ENCODE measurements at regions not wholly inside any gene's neighbourhood (a gene's known extent, or its start where the extent isn't known, plus 50 kb on each side); places are given as distances from the start of the nearest gene placed in this dataset.

DNA sequence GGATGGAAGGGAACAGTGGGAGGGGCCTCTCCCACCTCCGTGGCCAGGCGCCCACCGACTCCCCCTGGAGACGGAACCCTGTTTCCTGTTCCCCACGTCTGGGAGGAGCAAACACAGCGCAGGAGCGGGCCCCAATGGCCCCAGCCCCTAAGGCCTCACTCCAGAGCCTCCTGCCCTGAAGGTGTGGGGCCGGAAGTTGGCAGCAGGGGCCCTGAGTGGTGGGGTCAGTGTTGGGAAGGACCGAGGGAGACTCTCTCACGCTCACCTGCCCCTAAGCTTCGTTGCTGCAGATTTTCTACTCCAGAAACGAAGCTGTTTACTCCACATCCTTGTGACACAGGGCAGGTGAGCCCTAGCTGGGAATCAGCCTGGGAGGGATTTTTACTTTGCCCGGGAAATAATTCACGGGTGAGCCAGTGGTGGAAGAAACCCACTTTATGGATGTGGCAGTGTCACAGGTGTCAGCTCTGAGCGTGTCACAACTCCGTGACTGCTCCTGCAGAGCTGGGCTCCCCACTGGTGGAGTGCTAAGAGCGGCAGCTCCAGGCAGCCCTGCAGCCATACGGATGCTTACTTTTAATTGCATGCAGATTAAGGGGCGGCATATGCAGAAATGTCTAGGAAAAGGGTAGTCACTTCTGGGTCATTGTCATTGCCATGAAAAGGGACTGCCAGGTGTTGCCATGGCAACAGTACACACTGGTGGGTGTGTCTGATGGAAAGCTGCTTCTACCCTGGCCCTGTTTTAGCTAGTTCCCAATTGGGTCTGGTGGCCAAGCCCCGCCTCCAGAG, 77.5 kb upstream of the OLFM1 start:
- DNase-seq, result no peak

DNA sequence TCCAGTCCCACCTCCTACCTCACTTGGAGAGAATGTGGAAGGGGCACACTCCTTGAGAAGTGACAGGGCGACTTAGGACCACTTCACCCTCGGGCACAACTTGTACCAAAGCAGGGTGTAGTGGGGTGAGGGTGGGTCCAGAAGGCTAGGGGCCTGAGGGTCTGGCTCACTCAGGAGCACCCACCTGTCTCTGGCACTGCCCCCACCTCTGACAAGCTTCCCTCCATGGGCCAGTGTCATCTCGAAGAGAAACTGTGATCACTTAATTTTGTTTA, 76.9 kb upstream of the OLFM1 start:
- DNase-seq, result no peak

DNA sequence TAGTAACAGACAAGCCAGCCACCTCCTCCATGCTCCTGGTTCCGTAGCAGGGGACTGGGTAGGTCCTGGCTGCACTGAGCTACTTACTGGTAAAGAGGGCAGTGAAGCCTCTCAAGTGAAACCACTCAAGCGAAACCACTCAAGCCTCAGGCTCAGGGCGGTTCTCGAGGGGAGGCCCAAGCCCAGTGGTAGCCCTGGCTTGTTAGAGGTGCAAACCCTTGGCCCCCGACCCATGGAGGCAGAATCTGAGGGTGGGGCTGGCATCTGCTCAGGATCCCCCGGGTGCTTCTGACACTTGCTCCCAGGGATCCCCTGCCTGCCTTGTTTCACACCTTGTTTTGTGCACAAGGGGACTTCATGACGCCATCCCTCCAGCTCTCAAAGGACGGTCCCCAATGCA, 76.5 kb upstream of the OLFM1 start:
- no peak for DNase-seq

DNA sequence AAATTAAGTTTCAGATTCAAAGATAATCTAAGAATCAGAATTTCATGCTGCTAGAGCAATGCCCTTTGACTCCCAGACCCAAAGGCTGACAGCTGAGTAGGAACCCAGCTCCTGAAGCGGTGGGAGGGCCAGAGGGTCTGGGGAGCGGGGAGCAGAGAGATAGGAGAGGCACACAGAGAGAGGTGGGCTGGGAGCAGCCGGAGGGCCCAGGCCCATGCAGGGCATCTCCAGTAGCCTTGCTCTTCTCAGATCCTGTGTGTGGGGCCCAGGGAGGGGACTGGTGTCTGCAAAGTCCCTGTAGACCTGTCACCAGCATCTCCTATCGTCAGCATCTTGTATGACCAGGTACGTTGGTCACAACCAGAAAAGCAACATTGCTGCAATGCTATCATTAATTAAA, 75.3 kb upstream of the OLFM1 start:
- DNase-seq, result no peak

DNA sequence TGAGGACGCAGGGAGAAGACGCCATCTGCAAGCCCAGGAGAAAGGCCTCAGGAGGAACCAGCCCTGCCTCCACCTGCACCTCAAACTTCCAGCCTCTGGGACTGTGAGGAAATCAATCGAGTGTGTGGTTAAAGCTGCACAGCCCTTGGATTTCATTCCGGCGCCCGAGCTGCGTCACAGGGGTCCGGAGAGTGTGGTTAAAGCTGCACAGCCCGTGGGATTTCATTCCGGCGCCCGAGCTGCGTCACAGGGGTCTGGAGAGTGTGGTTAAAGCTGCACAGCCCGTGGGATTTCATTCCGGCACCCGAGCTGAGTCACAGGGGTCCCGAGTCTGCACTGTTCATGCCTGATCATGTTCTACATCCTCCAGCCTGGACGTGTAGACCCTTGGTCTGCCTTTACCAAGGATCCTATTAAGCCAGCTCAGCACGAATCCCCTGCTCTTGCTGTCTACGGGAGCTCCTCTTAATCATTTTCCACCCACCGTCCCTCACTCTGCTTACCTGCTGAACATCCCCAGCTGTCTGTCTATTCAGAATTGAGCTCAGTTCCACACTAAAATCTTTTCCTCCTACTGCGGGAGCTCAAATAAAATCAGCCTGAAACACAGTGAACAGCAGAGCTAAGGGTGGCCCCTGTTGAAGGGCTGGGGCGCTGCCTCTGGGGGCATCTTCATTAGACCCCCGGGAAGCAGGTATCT, 73.0 kb upstream of the OLFM1 start:
- no peak for DNase-seq

DNA sequence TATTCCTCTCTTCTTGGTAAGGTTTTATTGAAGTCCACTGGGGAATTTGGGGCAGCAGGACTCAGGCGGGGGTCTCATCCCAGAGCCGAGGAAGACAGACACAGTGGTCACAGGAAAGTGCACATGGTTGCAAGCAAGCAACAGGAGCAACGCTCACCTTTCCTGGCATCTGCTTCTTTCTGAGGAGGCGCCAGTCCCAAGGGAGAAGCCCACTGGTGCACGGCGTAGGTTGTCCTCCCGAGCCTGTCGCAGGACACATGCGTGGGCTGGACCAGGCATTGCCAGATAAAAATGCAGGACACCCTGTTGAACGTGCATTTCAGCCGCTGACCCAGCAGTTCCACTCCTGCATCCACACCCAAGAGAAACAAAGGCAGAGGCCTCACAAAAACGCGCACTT, 72.4 kb upstream of the OLFM1 start:
- no peak for DNase-seq

DNA sequence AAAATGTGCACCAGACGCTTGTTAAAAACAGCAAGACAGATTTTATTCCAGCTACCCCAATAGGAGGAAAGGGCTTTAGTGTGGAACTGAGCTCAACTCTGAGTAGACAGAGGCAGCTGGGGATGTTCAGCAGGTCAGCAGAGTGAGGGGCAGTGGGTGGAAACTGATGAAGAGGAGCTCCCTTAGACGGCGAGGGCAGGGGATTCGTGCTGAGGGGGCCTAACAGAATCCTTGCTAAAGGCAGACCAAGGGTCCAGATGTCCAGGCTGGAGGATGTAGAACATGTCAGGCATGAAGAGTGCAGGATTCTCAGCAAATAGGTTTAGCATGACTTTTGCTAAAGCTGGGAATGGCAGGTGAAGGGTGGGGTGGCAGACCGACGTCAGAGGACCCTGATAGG, 71.9 kb upstream of the OLFM1 start:
- no peak for DNase-seq

DNA sequence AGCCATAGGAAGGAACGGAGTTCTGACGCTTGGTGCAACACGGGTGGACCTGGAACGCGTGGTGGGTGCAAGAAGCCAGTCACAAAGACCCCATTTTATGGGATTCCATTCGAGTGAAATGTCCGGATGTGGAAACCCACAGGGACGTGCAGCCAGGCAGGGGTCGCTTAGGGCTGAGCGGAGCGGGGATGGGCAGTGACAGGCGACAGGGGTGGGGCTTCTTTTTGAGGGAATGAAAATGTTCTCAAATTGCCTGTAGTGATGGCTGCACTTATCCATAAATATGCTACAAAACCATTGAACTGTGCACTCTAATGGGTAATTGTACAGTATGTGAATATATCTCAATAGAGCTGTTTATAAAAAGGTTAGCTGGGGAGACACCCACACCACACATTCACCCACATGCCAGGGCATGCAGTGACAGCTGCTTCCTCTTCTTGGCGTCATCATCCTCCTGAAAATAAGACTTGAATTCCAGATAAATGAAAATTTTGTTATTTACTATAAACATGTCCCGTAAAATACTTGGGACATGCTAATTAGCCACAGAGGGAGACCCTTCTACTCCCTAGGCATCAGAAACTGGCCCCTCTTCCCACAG, 71.3 kb upstream of the OLFM1 start:
- DNase-seq, result no peak

DNA sequence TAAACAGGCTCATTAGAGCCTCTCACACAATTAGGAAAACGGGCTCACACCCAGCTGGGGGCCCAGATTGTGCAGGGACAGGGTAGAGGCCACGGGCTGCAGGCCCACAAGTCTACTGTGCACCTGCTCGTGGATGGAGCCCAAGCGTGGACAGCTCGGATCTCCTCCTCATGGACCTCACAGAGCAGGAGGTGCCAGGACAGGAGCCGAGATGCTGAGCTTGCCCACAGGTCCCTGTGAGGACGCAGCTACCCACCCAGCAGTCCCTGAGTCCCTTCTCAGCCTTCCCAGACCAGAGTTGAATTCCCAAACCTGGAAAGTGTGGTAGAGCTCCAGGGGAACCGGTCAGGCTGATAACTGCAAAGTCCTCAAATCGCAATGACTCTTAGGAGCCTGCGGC, 70.6 kb upstream of the OLFM1 start:
- DNase-seq, result no peak

DNA sequence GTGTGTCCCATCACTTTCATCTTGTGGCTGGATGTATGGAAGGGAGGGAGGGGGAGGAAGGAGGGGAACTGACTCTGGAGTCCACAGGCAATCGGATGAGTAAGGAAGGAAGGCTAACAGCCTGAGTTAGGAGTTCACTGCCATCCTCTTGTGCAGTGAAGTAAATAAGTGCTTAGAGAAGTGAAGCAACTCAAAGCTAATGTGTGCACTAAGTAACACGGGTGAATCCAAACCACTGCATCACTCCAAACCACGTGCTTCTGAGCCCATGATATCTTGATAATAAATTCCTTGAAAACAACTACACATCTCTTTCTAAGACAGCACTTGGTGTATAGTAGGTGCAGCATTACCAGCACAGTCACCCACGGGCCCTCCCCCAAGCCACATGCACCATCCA, 69.6 kb upstream of the OLFM1 start:
- DNase-seq, result no peak

DNA sequence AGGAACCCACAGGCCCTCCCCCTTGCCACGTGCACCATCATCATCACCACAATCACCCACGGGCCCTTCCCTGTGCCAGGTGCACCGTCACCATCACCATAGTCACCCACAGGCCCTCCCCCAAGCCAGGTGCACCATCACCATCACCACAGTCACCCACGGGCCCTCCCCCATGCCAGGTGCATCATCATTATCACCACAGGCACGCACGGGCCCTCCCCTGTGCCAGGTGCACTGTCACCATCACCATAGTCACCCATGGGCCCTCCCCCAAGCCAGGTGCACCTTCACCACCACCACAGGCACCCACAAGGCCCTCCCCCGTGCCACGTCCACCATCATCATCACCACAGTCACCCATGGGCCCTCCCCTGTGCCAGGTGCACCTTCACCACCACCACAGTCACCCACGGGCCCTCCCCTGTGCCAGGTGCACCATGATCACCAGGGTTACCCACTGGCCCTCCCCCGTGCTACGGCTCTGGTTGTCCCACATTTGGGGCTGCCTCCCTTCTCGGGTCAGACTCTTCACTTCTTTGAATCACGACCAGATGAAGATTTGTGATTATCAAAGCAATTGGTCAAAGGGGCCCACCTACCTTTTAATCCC, 69.1 kb upstream of the OLFM1 start:
- peak in 1 of 5 experiments; percentile 27 for DNase-seq

DNA sequence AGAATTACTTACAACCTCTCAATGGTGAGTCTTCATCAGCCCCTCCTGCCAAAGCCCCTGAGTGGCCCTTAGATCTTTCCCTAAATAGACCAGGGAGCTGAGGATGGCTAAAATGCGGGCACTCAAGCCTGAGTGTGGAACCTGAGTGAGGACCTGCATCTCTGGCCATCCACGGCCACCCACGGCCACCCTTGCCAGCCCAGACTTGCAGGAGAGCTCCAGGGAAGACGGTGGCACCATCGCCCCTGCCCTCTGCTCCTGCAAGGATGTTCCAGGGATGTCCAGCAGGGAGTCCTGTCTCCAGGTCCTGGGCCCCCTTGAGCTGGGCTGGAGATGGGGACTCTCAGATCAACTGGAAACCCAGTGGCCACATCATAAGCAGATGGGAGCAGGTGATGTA, 68.2 kb upstream of the OLFM1 start:
- DNase-seq, result no peak

DNA sequence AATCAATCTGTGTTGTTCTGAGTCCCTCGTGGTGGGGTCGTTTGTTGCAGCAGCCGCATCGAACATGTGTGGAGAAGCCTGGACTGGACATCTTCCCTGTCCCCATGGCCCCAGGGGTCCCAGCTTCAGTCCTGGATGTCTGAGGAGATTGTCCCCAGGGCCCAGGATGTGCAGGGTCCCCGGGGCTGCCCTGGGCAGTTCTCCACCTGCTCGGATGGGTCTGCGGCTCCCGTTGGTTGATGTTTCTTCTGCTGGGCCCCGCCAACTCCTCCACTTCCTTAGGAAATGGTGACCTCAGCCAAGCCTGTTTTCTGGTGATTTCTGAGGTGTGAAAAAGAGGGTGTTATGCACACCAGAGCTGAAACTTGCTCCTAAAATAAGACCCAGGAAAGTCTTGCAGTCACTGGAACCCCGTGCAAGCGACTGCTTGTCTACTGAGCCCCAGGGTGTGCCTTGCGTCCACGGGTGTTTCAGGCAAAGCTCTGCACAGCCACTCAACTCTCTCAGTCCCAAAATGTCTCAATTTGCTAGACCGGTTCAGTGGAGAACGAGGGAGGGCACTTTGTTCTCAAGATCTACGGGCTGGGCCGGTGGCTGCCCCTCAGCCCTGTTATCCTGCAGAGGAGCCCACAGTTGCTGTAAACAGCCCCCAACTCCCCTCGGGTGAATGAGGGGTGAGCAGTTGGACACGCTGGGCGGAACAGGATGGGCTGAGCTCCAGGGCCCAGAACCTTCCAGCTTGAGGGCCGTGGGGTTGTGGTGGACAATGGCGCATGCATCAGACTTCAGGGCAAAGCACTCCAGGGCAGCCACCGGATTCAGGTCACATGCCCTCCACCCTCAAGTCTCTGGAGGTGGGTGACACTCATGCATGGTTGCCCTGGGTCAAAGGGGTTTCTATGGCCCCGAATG, 66.7 kb upstream of the OLFM1 start:
- DNase-seq, result no peak

DNA sequence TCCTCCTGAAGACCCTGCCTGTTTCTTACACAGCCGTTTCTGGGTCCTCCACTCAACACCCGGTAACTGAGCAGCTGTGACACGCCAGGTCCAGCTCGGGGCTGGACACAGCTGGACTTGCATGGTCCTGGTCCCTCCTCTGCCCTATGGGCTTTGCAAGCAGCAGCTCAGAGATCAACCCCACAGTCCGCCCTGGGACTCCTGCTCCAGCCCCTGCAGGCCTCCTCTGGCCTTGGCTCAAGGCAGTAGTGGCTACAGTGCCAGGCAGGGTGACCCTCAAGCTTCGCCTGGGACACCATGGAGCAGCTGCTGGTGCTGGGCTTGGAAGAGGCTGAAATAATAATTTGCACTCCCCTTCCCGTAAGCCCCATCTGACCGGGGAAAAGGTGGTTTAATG, 66.1 kb upstream of the OLFM1 start:
- DNase-seq, result no peak

DNA sequence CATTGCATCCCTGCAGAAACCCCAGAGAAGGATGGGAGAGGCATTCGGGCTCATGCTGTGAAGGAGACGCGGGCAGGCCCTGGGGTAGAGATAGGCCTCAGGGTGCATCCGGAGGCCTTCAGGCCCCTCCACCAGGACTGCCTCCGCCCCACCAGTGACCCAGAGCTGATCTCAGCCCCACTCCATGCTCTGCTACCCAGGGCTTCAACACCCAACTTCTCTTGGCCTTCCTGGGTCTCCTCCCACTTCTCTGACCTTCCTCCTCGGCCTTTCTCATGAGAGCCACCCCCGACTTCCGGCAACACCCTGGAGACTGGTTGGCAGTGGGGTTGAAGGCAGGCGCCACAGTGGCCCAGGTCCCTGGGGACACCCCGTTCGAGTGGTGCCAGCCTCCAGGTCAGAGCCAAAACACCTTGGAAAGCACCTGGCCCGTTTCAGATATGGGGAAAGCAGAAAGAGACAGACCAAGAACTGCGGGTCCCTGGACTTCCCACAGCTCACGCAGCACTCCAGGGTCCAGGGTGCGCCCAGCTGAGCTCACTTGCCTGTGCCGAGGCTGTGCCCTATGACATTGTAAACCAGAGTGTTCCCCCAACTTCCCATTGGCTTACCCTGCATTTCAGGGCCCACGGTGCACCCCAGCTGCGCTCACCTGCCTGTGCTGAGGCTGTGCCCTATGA, 65.1 kb upstream of the OLFM1 start:
- DNase-seq, result no peak

DNA sequence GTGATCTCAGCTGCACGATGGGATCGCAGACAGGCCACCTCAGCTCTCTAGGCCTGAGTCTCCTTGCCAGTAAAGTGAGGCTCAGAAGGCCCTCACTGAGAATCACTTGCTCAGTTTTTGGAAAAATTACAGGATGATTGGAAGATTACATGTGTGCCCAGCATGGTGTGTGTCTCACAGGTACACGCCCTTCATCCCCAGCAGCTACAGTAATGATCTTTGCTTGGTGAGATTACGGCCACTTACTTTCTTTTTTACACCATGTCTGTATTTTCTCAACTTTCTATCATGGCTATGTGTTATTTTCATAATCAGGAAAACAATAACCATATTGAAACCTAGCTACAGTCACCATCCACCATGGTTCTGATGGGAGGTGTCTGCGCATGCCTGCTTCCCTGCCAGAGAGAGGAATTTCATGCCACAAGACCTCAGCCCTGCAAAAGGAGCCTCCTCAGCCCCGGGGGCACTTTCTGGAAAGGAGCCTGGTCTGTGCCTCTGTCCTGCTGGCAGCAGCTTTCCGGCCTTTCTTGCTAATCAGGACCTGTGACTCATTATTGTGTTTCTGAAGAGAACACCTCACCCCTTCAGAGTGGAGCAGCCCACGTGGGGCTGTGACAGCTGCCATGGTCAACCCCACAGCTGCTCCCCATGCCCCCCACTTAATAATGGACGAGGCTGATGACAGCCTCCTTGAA, 64.2 kb upstream of the OLFM1 start:
- DNase-seq, result no peak

DNA sequence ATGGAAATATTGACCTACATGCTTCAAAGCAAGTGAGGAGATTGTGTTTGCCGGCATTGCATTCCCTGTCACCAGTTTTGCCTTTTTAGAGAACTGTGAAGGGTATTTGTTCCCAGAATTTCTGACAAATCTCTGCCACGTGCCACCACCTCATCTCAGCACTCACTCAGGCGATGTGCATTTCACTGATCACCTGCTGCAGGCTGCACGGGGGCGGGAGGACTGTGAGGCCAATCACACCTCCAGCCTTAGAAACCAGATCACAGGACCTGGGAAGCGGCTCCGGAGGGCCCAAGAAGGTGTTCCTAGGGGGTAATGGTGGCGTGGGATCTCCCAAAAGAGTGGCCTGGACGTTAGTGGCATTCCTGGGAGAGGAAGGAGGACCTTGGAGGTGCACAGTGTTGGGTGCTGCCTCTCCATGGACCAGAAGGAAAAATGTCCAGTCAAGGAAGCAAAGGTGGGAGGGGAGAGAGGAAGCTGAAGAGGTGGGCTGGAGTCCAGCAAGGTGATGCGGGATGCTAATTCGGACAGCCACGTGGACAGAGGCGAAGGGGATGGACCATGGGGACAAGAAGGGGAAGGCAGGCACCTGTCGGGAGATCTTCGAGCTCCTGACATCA, 63.6 kb upstream of the OLFM1 start:
- no peak for DNase-seq

DNA sequence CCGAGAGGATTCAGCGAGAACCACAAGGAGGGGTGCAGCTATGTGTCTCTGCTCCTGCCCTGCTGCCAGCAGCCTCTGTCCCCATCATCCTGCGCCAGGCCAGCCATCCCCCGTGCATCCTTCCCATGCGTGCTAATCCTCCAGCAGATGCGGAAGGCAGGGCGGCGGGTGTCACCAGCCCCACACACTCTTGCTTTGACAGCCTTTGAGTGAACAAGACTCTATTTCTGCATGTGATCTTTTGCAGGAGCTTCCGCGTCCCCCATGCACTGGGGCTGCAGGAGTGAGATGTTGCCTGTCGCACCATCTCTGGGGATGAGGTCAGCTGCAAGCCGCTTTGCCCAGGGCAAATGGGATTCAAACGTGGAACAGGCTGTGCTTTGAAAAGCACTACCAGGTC, 58.0 kb upstream of the OLFM1 start:
- DNase-seq, result no peak

DNA sequence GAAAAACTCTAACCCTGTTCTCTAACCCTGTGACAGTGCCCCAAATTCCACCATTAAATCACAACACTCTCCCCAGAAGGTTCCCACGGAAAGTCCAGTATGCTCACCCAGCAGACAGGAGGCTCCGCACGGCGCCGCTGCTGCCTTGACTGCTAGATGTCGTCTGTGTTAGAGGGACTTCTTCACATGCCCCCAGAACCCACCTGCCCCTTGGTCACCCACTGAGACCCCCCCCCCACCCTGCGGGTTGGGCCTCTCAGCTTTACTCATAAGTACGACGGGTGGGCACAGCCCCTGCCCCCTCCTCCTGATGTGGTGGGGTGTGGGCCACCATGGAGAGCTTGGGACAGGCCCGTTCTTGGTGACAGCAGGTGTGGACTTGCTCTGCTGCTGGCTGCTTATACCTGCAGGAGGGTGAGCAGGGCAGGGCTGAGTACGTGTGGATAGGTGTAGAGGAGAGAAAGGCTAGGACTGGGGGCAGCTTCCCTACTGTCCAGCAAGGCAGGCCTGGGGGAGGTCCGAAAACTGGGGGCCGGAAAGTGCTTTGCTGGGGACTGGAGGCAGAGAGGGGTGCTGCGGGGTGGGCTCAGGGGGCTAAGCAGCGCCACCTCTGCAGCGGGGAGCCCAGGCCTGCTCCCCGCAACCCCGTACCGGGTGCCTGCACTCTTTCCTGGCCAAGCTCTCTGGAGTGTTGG, 57.5 kb upstream of the OLFM1 start:
- no peak for DNase-seq

DNA sequence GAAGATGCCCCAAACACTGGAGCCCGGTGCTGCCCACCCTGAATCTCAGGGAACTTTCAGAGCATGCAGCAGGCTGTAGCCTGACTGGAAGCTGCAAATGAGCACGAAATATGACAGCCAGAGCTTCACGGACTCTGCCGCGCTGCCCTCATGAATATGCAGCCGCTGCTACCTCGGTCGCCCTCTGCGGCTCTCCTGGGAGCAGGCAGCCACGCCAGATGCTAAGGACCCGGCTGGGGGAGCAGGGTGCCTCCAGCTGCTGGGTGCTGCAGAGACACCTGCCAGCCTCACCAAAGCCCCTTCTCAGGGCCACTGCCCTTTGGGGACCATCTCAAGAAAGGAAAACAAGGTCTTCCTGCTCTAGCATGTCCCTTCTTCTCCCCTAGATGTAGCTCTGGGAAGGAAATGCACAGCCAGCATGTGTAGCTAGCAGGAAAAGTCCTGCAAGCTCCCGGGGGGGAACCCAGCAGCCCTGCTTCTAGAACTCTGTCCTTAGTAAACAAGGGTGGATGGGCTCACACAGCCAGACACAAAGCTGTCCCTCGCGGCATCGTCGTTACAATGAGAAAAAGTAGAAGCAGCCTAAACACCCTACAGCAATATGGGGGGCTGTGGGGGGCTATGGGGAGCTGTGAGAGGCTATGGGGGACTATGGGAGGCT, 56.8 kb upstream of the OLFM1 start:
- no peak for DNase-seq

Data from T-helper 2 cell (primary cell).